TTC549 (cell line): ENCODE measurements at regions not wholly inside any gene's neighbourhood (a gene's known extent, or its start where the extent isn't known, plus 50 kb on each side); places are given as distances from the start of the nearest gene placed in this dataset.

ENCODE experiments used
- FAIRE-seq: peaks from 2 replicates; lab custom pipeline; 2012; peaks lifted over from hg19 to GRCh38; lab: Jason Lieb, UNC

DNA sequence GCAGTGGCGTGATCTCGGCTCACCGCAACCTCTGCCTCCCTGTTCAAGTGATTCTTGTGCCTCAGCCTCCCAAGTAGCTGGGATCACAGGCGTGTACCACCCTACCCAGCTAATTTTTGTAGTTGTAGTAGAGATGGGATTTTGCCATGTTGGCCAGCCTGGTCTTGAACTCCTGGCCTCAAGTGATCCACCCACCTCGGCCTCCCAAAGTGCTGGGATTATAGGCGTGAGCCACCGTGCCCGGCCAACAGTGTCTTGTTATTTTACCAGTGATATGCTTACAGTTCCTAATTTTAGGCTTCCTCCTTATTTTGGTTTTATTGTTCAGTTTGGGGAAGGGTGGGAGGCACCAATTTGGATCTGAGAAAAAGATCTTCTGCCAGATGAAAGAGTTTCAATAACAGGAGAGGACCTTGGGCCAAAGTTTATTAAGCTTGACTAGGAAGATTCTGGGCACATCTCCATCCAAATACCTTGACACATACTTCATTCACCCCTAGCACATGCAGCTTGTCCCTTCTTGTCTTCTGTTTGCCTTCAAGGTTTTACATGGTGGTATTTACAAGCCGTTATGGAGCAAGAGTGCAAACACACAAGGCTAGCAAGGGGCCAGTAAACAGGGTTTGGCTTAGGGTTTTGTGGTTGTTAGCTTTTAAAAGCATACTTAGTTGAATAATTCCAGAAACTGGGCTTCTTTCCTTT lies 168.1 kb upstream of the DMRT1 start:
- no peak for FAIRE-seq

DNA sequence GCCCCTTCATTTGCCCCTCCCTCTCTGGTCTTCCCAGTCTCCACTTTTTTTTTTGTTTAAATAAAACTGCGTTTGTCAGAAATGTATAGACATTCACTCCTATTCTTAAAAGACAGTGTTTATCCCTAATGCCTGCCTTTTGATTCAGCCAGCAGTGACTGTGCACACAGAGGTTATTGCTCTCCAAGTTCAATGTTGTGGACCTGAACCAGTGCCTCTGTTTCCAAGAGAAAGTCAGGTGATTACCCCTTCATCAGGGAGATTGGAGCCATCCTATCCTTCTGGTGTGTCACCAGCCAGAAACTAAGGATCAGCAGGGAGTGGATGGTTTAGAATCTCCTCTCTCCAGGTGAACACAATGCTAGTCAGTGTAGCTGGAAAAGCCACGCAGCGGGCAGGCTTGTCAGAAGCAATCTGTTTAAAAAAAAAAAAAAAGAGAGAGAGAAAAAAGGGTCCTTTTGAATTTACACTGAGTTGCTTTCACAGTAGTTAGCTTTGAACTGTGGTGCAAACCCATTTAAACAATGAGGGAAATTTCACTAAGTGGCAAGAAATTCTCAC lies 167.5 kb upstream of the DMRT1 start:
- FAIRE-seq = no peak

DNA sequence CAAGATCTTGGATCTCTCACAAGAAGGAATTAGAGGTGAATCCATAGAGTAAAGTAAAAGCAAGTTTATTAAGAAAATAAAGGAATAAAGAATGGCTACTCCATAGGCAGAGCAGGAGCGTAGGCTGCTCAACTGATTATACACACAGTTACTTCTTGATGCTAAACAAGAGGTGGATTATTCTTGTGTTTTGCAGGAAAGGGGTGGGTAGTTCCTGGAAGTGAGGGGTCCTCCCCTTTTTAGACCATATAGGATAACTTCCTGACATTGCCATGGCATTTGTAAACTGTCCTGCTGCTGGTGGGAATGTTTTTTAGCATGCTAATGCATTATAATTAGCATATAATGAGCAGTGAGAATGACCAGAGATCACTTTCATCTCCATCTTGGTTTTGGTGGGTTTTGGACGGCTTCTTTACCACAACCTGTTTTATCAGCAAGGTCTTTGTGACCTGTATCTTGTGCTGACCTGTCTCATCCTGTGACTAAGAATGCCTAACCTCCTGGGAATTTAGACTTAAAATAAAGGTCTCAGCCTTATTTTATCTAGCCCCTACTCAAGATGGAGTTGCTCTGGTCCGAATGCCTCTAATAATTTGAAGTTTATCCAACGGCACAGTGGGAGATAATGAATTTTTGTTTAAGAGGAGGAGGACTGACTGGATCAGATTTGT lies 165.7 kb upstream of the DMRT1 start:
- no peak for FAIRE-seq

DNA sequence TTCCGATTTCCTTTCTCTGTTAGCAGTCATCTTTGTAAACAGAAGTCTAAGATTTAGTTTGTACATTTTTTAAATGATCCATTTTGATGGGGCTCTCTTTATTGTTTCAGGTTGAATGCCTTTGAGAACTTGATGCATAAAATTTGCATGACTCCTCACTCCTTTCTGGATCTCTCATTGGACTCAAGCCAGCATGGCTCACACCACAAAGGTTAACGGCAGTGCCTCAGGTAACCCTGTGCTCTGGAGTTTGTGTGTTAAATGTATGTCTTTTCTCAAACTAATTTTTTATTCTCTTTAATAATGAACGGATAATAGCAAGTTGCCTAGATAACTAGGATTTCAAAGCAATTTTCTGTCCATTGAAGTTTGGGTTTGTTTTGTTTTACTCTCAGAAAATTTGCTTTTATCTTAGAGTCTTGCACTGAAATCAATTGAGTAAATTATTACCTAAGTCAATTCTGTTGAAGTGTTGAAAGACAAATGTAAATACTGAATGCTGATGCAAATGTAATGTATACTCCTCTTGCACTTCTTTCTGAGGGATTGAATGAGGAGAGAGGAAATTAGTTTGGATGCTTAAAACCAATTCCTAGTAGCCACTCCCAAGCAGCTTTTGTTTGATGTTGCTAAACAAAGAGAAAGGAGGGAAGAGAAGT lies 164.6 kb upstream of the DMRT1 start:
- FAIRE-seq = no peak

DNA sequence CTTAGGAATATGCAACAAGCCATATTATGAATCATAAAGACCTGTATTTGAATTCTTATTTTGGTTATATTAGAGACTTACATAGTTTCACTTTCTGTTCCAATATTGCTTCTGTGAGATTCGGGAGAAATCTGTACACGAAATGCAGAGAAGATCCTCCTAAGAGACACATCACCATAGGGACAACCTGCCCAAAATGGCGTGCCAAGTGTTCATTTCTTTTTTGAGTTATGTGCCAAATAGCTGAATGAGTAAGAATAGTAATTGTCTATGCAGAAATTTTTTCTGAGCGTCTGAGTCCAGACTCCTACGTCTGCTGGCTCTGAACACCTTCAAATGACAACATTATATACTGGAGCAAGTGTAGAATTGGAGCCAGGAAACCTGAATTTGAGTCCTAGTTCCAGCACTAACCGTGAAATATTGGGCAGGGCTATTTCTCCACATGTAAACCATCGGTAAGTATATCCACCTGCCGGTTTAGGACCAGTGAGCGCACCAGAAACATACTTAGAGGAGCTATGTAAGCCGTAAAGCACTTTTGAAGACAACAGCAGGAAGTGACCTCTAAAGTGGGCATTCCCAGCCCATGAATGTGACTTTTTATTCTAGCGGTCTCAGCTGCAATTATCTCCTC lies 163.9 kb upstream of the DMRT1 start:
- no peak for FAIRE-seq

DNA sequence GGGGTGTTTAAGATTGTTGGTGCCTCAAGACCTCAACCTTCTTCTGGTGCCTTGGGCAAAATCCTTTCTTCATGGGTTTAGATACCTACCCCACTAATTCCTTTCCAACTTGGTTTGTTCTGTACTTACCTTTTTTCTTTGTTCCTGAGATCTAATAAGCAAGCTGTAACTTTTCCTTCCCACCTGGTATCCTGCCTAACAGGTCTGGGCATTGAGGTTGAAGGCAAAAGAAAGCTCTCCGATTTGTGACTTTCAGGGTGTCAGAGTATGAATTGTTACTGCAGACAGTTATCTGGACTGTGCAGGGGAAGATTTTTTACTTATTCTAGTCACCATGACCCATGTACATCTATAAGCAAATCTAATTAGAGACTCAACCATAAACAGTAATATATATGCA lies 162.6 kb upstream of the DMRT1 start:
- no peak for FAIRE-seq

DNA sequence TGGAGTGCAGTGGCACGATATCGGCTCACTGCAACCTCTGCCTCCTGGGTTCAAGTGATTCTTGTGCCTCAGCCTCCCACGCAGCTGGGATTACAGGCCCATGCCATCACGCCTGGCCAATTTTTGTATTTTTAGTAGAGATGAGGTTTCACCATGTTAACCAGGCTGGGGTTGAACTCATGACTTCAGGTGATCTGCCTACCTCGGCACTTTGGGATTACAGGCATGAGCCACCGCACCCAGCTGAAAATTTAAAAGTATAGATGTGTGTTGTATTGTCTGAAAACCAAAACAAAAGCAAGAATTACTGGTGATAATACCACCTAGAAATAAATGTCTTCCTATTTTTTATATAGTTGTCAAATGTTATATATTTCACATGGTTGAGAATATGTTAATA lies 162.0 kb upstream of the DMRT1 start:
- FAIRE-seq = no peak

DNA sequence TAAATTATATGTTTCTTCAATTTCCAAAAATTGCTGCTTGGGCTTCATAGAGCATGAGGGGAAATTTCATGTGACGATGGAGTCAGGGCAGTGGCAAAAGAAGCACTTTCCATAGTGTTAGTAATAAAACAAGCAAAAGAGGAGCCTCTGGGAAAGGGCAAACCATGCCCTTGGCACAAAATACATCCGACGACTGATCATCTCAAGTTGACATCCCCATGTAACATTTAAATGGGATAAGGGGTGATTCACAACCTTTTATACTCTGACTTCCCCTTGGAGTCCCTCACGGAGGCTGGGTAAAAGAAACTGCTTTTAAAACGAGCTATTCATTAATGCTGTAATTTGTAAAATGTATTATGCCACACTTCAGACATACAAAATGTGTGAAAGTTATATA lies 161.4 kb upstream of the DMRT1 start:
- no peak for FAIRE-seq

DNA sequence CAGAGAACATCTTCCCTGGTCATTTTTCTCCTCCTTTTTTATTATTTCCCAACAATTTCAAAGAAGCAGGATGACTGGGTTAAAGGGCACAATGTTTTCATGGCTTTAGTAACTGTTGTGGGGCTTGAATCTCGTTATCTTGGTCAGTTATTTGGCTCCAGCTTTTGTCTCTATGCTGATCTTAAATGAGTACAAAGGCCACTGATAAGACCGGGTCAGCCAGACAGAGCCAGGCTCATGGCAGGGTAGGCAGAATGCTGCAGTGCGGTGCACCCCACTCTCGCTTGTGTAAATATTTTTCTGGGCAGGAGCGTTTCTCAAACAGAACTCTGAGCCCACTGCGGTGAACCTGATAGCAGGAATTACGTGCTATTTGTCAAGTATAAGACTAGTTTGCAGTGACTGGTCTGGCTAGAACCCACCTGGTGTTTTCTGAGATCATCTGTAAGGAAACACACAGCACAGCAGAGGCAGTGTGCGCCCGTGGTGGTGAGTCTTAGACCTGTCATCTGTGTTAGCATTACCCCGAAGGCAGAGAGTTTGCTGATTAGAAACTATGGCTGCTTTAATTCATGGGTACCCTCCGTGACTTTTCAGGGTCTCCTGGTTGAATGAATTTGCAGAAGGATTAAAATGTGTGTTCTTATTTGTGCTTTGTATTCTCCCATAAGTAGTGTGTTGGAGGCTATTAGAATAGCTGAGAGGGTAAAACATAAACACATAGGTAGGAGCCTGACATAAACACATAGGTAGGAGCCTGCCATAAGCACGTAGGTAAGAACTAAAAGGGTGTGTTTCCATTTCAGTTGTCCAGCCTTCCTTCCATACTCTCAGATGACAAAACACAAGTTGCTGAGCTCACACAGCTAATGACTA lies 158.6 kb upstream of the DMRT1 start:
- FAIRE-seq = no peak

DNA sequence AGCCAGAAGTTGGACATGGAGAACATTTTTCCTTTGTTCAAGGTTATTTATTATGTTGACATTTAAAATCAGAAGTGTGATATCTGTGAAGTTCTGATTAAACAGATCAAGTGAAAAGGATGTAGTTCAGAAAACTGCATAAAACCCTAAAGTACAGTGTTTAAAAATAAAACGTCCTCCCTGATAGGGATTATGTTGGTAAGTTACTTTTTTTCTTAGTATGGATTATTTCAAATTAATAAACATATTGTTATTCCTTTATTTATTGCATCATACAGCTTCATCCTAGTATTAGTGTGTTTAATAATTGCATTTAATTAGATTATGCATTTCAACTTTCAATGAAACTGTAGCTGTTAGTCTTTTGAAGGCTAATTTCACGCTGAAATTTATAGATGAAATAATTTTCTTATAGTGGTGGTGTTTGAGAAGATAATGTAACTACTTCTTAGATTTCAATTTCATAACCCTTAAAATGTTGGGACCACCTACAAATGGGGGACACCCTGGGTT lies 157.9 kb upstream of the DMRT1 start:
- no peak for FAIRE-seq

DNA sequence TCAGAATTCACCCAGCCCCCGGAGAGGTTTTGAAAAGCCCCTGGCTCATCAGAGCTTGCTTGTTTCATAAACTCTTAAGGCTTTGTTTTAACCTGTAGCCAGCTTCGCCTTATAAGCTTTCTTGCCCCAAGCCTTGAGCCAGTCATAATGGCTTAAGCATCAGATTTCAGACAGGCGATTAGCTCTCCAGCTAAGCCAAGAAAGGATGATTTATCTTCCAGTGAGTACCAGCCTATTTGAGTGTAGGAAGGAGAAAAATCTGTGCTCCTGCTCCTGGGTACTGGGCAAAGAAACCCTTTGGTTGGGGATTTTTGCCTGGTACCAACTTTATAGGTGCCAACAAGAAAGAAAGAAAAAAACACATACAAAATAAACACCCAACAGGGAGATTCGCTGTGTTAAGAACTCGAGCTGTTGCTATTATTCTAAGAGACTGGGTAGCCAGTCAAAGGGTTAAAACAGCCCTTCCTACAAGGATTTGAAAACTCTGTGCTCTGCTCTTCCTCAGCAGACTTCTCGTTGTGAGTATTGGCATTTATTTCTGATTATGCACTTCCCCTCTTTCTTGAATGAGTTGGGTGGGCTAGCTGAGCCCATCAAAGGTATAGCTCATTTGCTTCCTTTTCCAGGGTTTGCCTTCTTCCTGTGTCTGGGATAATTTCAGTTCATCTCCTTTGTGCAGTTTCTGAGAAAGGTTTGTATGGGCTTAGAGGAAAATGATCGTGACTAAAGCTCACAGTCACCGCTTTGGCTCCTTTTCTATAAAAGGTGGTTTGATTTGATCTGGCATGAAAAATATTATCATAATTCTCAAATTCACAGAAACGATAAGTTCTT lies 157.2 kb upstream of the DMRT1 start:
- FAIRE-seq = no peak

DNA sequence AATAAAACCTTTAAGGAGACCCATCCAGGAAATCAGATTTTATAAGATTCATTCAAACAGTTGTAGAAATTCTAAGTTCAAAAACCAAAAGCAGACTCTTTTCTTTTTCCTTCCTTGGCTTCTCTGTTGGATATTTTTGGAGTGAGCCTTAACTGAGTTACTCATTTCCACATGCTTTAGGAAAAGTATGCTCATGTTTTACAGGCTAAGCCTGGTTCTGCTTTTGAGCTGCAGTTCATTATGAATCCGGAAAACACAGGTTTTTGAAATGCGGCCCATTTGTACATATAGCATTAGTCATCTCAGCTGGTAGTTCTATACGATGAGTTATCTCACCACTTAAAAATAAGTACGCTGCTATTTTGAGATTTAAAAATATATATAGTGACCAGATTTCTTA lies 156.6 kb upstream of the DMRT1 start:
- no peak for FAIRE-seq

DNA sequence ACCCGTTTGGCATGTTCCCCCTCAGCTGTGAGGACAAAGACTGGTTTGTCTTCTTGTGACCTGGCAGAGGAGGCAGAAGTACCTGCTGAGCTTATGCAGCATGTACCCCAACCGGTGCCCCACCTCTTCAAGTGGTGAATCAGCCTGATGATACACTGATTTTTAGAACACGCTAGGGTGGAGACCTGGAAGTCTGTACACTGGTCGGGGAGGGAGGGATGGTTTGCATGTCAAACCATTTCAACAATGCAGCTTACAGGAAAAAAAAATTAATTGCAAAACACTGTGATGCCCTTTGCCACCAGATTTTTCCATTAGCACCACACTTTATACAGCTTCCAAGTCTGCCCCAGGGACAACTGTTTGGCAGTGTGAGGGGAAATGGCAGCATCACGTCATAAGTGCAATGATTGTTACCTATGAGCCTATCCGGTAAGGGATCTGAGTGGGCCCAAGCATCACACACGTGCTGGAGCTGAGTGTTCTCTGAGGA lies 155.1 kb upstream of the DMRT1 start:
- no peak for FAIRE-seq

DNA sequence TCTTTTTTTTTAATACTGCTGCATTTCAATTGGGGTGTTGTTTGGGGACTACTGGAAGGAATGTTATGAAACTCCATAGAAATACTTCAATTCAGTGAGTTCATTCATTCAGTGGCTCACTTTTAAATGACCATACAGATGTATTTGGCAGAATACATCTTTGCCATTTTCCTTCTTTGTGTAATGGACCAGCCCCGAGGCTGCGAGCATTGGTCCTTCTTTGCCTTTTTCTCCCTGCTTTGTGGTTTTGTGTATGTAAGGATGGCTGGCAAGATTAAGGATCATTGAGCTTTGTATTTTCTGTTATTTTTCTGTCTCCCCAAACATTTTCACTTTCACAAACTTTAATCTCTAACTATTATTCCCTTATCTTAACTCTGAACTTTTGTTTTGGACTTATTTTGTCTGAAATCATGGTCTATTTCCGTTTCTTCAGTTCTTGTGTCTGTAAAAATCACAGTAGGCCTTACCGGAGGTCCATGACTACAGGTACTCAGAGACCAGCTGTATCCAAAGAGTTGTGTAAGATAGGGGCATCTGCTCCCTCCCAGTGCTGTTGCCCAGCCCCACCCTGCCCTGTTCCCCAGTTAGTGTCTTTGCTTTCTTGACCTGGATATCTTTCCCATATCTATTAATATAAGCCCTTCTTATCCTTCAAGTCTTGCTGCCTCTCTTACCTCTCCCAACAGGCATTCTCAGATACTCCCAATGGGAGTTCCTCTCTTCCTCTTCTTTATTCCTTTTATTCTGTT lies 154.3 kb upstream of the DMRT1 start:
- FAIRE-seq = no peak

DNA sequence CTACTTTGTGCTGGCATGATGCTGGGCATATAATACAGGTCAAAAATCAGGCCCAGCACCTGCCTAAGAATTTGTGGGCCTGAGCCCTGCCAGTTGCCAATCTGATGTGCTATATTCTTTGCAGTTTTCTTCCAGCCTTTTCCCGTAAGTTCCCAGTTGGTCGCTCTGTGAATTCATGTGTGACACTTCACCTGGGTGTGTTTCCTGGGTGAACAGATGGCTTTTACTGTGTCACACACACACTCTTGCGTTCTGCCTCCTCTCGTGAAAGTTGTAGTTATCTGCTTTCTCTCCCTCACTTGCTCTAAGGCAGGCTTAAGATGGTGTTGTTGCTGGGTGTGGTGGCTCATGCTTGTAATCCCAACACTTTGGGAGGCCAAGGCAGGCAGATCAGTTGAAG lies 153.5 kb upstream of the DMRT1 start:
- no peak for FAIRE-seq

DNA sequence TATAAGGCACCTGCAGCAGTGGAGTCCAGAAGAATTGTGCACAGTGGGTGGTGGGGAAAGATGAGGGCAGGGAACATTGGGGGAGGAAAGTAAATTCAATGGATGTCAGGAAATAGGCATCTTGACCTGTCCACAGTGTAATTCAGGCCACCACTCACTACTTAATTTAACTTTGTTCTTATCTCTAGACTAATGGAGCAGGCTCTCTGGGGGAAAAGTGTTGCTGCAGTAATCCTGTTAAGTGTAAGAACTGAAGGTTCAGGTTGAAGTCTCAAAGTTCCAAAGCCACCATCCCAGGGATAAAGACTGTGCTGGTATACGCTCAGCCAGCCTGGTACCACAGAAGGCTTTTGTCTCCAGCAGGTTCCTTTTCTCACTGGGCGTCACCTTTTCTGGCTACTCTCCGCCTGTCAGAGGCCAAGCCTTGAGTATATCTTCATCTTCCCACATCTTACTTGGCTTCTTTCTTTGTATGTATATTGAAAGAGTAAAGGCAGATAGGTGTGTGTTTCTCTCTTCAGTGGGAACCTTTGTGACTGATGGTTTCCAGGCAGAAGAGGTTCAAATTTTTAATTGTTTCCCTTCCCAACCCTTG lies 150.9 kb upstream of the DMRT1 start:
- FAIRE-seq = no peak

DNA sequence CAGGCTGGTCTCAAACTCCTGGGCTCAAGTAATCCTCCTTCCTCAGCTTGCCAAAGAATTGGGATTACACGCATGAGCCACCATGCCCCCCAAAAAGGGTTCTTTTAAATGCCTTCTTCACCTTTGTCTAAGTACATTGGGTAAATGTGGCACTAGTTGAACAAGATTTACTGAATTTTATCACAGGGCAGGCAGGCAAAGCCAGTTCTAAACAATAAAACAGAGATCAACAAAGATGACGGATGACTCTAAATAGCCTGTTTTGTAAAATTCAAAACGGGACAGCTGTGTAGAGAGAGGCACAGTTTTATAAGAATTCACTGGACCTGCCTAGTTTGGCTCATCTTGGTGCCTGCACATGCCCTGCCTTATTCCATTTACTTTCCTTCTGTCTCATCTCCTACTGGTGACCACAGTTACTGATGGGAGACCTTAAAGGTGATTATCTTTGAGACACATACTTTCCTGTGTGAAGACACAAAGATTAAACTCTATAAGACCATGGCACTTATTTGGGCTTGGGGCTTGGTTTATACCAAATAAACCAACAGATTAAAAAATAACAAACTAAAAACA lies 149.6 kb upstream of the DMRT1 start:
- no peak for FAIRE-seq

DNA sequence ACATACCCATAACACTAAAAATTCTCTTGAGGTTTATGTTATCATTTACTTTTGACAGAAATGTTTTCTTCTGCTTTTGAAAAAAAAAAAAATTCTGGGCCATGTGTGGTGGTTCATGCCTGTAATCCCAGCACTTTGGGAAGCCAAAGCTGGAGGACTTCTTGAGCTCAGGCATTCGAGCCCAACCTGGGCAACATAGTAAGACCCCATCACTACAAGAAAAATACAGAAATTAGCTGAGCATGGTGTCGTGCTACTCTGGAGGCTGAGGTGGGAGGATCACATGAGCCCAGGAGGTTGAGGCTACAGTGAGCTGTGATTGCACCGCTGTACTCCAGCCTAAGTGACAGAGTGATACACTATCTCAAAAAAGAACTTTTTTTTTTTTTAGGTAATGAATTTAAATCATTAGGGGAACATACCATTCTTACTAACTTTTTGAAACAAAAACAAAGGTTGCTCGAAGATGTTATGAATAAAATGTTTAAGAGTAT lies 148.8 kb upstream of the DMRT1 start:
- no peak for FAIRE-seq
